Natural killer cell treated with Interleukin-12 subunit alpha and Interleukin-12 subunit beta and Interleukin-15 and Interleukin-18, amount 100 ng/mL, for 72 hours (primary cell): ENCODE measurements at regions not wholly inside any gene's neighbourhood (a gene's known extent, or its start where the extent isn't known, plus 50 kb on each side); places are given as distances from the start of the nearest gene placed in this dataset.
A peak's percentile ranks its signal among the peaks of the same experiment; 100 is the strongest.

Experiments
- ATAC-seq, 2 donors: fragments of 150-1000 bp; cut with Tn5 transposase in 1 of 2; sonication (Bioruptor Pico), chemical (Tn5 transposase) in 1 of 2; 2 replicates each; pipeline ENCODE4 v1.10.0; 2021
- DNase-seq: peaks from one replicate; pipeline ENCODE4 v3.0.0; 2022; ENCODE audit warnings: low spot score
- H3K27ac Mint-ChIP-seq, 2 donors: 1 replicate in 1 of 2; 2 replicates in 1 of 2; pipeline ENCODE4 v1.8.0; 2022; ENCODE audit warnings: mixed read lengths in 2 of 2, mild to moderate bottlenecking in 1 of 2, moderate library complexity in 1 of 2
- H3K27me3 Mint-ChIP-seq, 2 donors: 1 replicate in 1 of 2; 2 replicates in 1 of 2; pipeline ENCODE4 v1.8.0; 2022; ENCODE audit warnings: mixed read lengths in 2 of 2
- H3K36me3 Mint-ChIP-seq: one replicate; pipeline ENCODE4 v1.8.0; 2022; ENCODE audit warnings: mixed read lengths
- H3K4me1 Mint-ChIP-seq, 2 donors: 1 replicate in 1 of 2; 2 replicates in 1 of 2; pipeline ENCODE4 v1.8.0; 2022; ENCODE audit warnings: low read depth in 2 of 2, mixed read lengths in 2 of 2, mild to moderate bottlenecking in 1 of 2
- H3K4me3 Mint-ChIP-seq: one replicate; pipeline ENCODE4 v1.8.0; 2022; ENCODE audit warnings: mixed read lengths
- H3K9me3 Mint-ChIP-seq: 2 replicates; pipeline ENCODE4 v1.8.0; 2022; ENCODE audit warnings: mixed read lengths

GRCh38 chr20:43803276-43803675, 76.5 kb upstream of the GTSF1L start:
- peak overlapping the region in 1 of 2 donors; percentile 24 for H3K27ac Mint-ChIP-seq
- H3K4me3 Mint-ChIP-seq = no peak overlapping the region
- no peak for DNase-seq
- H3K4me1 Mint-ChIP-seq = peaks cover 10 to 15% of the 10 kb centered on the region in 2 donors
- peaks cover 14% of the 10 kb centered on the region for H3K9me3 Mint-ChIP-seq
- ATAC-seq = no peak
- peaks cover 16 to 29% of the 10 kb centered on the region in 2 donors for H3K27me3 Mint-ChIP-seq
- H3K36me3 Mint-ChIP-seq = peaks cover 24% of the 10 kb centered on the region

GRCh38 chr20:43800186-43800585, 73.4 kb upstream of the GTSF1L start:
- ATAC-seq (peak; percentile 61 to 82), DNase-seq (no peak)
- H3K9me3 Mint-ChIP-seq = peaks cover 8% of the 10 kb centered on the region
- H3K4me3 Mint-ChIP-seq = peak overlapping the region; percentile 31
- H3K27ac Mint-ChIP-seq = peak overlapping the region; percentile 13 to 32
- peaks cover 10 to 15% of the 10 kb centered on the region in 2 donors for H3K4me1 Mint-ChIP-seq
- peaks cover 8% of the 10 kb centered on the region for H3K36me3 Mint-ChIP-seq
- H3K27me3 Mint-ChIP-seq = peaks cover 10 to 27% of the 10 kb centered on the region in 2 donors

- ATAC-seq = peak in 1 of 2 donors; percentile 22
- H3K27ac Mint-ChIP-seq = peak overlapping the region; percentile 13 to 32
Observed at GRCh38 chr20:43799741-43800140, 72.9 kb upstream of the GTSF1L start.

GRCh38 chr20:43799150-43799711, 72.4 kb upstream of the GTSF1L start:
- H3K36me3 Mint-ChIP-seq = peaks cover 12% of the 10 kb centered on the region
- ATAC-seq = peak in 1 of 2 donors; percentile 39
- peaks cover 8% of the 10 kb centered on the region for H3K9me3 Mint-ChIP-seq
- peak overlapping the region; percentile 31 for H3K4me3 Mint-ChIP-seq
- H3K27ac Mint-ChIP-seq = peak overlapping the region in 1 of 2 donors; percentile 32
- H3K4me1 Mint-ChIP-seq = peaks cover 10 to 15% of the 10 kb centered on the region in 2 donors
- no peak for DNase-seq
- H3K27me3 Mint-ChIP-seq = peaks cover 16 to 32% of the 10 kb centered on the region in 2 donors

More at GRCh38 chr20:43799741-43800140, 72.9 kb upstream of the GTSF1L start:
- no peak for DNase-seq
- peak overlapping the region; percentile 31 for H3K4me3 Mint-ChIP-seq
- peaks cover 10 to 15% of the 10 kb centered on the region in 2 donors for H3K4me1 Mint-ChIP-seq
- H3K9me3 Mint-ChIP-seq = peaks cover 8% of the 10 kb centered on the region
- H3K27me3 Mint-ChIP-seq = peaks cover 15 to 31% of the 10 kb centered on the region in 2 donors
- peaks cover 12% of the 10 kb centered on the region for H3K36me3 Mint-ChIP-seq

- H3K27me3 Mint-ChIP-seq = peaks cover 16 to 32% of the 10 kb centered on the region in 2 donors
- H3K4me1 Mint-ChIP-seq = peaks cover 10 to 15% of the 10 kb centered on the region in 2 donors
- no peak overlapping the region for H3K27ac Mint-ChIP-seq
- DNase-seq = no peak
- no peak for ATAC-seq
- H3K9me3 Mint-ChIP-seq = peaks cover 6% of the 10 kb centered on the region
- H3K36me3 Mint-ChIP-seq = peaks cover 9% of the 10 kb centered on the region
- H3K4me3 Mint-ChIP-seq = no peak overlapping the region
Observed at GRCh38 chr20:43798291-43799149, 71.7 kb upstream of the GTSF1L start.

- no peak for ATAC-seq
- H3K27me3 Mint-ChIP-seq = peaks cover 22 to 34% of the 10 kb centered on the region in 2 donors
Observed at GRCh38 chr20:43794326-43794725, 67.5 kb upstream of the GTSF1L start.

GRCh38 chr20:43789593-43789992, 62.8 kb upstream of the GTSF1L start:
- peaks cover 15 to 30% of the 10 kb centered on the region in 2 donors for H3K27me3 Mint-ChIP-seq
- no peak overlapping the region for H3K27ac Mint-ChIP-seq
- no peak overlapping the region for H3K4me3 Mint-ChIP-seq
- peaks cover 0 to 14% of the 10 kb centered on the region in 2 donors for H3K4me1 Mint-ChIP-seq
- DNase-seq (no peak), ATAC-seq (peak in 1 of 2 donors; percentile 56)
- peaks cover 15% of the 10 kb centered on the region for H3K36me3 Mint-ChIP-seq
- peaks cover 11% of the 10 kb centered on the region for H3K9me3 Mint-ChIP-seq

More at GRCh38 chr20:43794326-43794725, 67.5 kb upstream of the GTSF1L start:
- H3K4me1 Mint-ChIP-seq = peaks cover under 1 to 3% of the 10 kb centered on the region in 2 donors
- H3K9me3 Mint-ChIP-seq = peaks cover 11% of the 10 kb centered on the region
- no peak overlapping the region for H3K27ac Mint-ChIP-seq
- no peak overlapping the region for H3K4me3 Mint-ChIP-seq
- peaks cover 19% of the 10 kb centered on the region for H3K36me3 Mint-ChIP-seq
- DNase-seq = no peak

GRCh38 chr20:43787937-43788336, 61.1 kb upstream of the GTSF1L start:
- Mint-ChIP-seq H3K4me1 (peaks cover 2 to 16% of the 10 kb centered on the region in 2 donors), H3K9me3 (peaks cover 12% of the 10 kb centered on the region), H3K27me3 (peaks cover 12 to 30% of the 10 kb centered on the region in 2 donors), H3K4me3 (peak overlapping the region; percentile 26), H3K27ac (peak overlapping the region; percentile 6 to 56), H3K36me3 (peaks cover 13% of the 10 kb centered on the region)
- DNase-seq = no peak
- ATAC-seq = peak in 1 of 2 donors; percentile 84

- Mint-ChIP-seq H3K27ac (peak overlapping the region in 1 of 2 donors; percentile 66), H3K27me3 (peaks cover 2 to 19% of the 10 kb centered on the region in 2 donors), H3K4me3 (peak overlapping the region; percentile 65), H3K4me1 (peaks cover 9 to 25% of the 10 kb centered on the region in 2 donors), H3K36me3 (peaks cover 3% of the 10 kb centered on the region), H3K9me3 (peaks cover 5% of the 10 kb centered on the region)
- no peak for ATAC-seq
- DNase-seq = no peak
Observed at GRCh38 chr20:43786885-43787284, 60.1 kb upstream of the GTSF1L start.

- Mint-ChIP-seq H3K4me1 (peaks cover 15 to 25% of the 10 kb centered on the region in 2 donors), H3K27me3 (peaks cover 0 to 13% of the 10 kb centered on the region in 2 donors), H3K4me3 (peak overlapping the region; percentile 25), H3K9me3 (peaks cover 12% of the 10 kb centered on the region), H3K27ac (peak overlapping the region; percentile 50 to 55), H3K36me3 (peaks cover 19% of the 10 kb centered on the region)
- no peak for DNase-seq
- ATAC-seq = peak; percentile 32 to 81
Observed at GRCh38 chr20:43781215-43781614, 54.4 kb upstream of the GTSF1L start.

GRCh38 chr20:43778375-43778774, 51.6 kb upstream of the GTSF1L start:
- peaks cover 19 to 26% of the 10 kb centered on the region in 2 donors for H3K27me3 Mint-ChIP-seq
- no peak overlapping the region for H3K27ac Mint-ChIP-seq
- ATAC-seq = no peak

GRCh38 chr20:43776691-43777090, 49.9 kb upstream of the GTSF1L start:
- Mint-ChIP-seq H3K4me3 (no peak overlapping the region), H3K27me3 (peaks cover 34 to 35% of the 10 kb centered on the region in 2 donors), H3K4me1 (peaks cover 12% of the 10 kb centered on the region in 2 donors), H3K9me3 (peaks cover 9% of the 10 kb centered on the region), H3K27ac (peak overlapping the region in 1 of 2 donors; percentile 69), H3K36me3 (peaks cover 19% of the 10 kb centered on the region)
- DNase-seq = no peak
- no peak for ATAC-seq

More at GRCh38 chr20:43778375-43778774, 51.6 kb upstream of the GTSF1L start:
- H3K4me3 Mint-ChIP-seq = no peak overlapping the region
- peaks cover 12% of the 10 kb centered on the region for H3K9me3 Mint-ChIP-seq
- H3K4me1 Mint-ChIP-seq = peaks cover 19 to 25% of the 10 kb centered on the region in 2 donors
- DNase-seq = no peak
- peaks cover 19% of the 10 kb centered on the region for H3K36me3 Mint-ChIP-seq
